Loucy (cell line): ENCODE measurements at regions not wholly inside any gene's neighbourhood (a gene's known extent, or its start where the extent isn't known, plus 50 kb on each side); places are given as distances from the start of the nearest gene placed in this dataset.

Experiments
- H2AFZ ChIP-seq: fragments of 200-600 bp; sonication (generic); 2 replicates; pipeline ENCODE4 v1.6.0; 2016; ENCODE audit warnings: antibody characterized with exemption, mild to moderate bottlenecking, low read length, moderate library complexity
- H3F3A ChIP-seq: fragments of 200-600 bp; 2 replicates; pipeline ENCODE4 v1.6.0; 2016; ENCODE audit warnings: antibody characterized with exemption, low read depth, mild to moderate bottlenecking
- H3K27me3 ChIP-seq: fragments of 200-600 bp; sonication (generic); 2 replicates; pipeline ENCODE4 v1.6.1; 2014; ENCODE audit warnings: low read length, mild to moderate bottlenecking; ENCODE audit not compliant: insufficient read depth, poor library complexity, severe bottlenecking
- H3K36me3 ChIP-seq: fragments of 200-600 bp; sonication (generic); 2 replicates; pipeline ENCODE4 v1.6.1; 2016; ENCODE audit warnings: low read length; ENCODE audit not compliant: insufficient read depth
- H3K4me1 ChIP-seq: fragments of 200-600 bp; sonication (generic); 2 replicates; pipeline ENCODE4 v1.5.1; 2014; ENCODE audit warnings: low read length, mild to moderate bottlenecking; ENCODE audit not compliant: insufficient read depth, poor library complexity, severe bottlenecking
- H3K4me2 ChIP-seq: fragments of 200-600 bp; sonication (generic); 2 replicates; pipeline ENCODE4 v1.6.0; 2014; ENCODE audit warnings: antibody characterized with exemption, low read length, low read depth, mild to moderate bottlenecking; ENCODE audit not compliant: poor library complexity, severe bottlenecking
- H3K4me3 ChIP-seq: fragments of 200-600 bp; sonication (generic); 2 replicates; pipeline ENCODE4 v1.5.1; 2014; ENCODE audit warnings: low read length, mild to moderate bottlenecking, mixed read lengths; ENCODE audit not compliant: poor library complexity, severe bottlenecking
- H3K79me2 ChIP-seq: fragments of 200-600 bp; sonication (generic); 2 replicates; pipeline ENCODE4 v1.6.1; 2014; ENCODE audit warnings: low read length; ENCODE audit not compliant: insufficient read depth
- H3K9ac ChIP-seq: fragments of 200-600 bp; sonication (generic); 2 replicates; pipeline ENCODE4 v1.6.0; 2014; ENCODE audit warnings: mild to moderate bottlenecking, low read depth, low read length, moderate library complexity; ENCODE audit not compliant: poor library complexity, severe bottlenecking
- H3K9me2 ChIP-seq: fragments of 200-600 bp; sonication (generic); replicated peaks from 2 replicates; pipeline ENCODE4 v1.6.1; 2016; ENCODE audit warnings: low read depth, low read length, mixed read lengths
- H3K9me3 ChIP-seq: fragments of 200-600 bp; sonication (generic); 2 replicates; pipeline ENCODE4 v1.6.1; 2014; ENCODE audit warnings: mild to moderate bottlenecking, antibody characterized with exemption, low read length, low read depth; ENCODE audit not compliant: insufficient read depth
- H4K20me1 ChIP-seq: fragments of 200-600 bp; sonication (generic); 2 replicates; pipeline ENCODE4 v1.6.0; 2014; ENCODE audit warnings: antibody characterized with exemption, low read length, mild to moderate bottlenecking; ENCODE audit not compliant: insufficient read depth, poor library complexity, severe bottlenecking
- CTCF ChIP-seq: fragments of 200-600 bp; sonication (generic); conservative IDR thresholded peaks from 2 replicates; pipeline ENCODE4 v1.5.1; 2014; ENCODE audit warnings: mild to moderate bottlenecking, antibody characterized with exemption, low read length
- EZH2phosphoT487 ChIP-seq: fragments of 200-600 bp; IDR thresholded peaks from 2 replicates; pipeline ENCODE4 v1.6.1; 2018; ENCODE audit warnings: antibody characterized with exemption, mild to moderate bottlenecking, moderate library complexity, borderline replicate concordance

DNA sequence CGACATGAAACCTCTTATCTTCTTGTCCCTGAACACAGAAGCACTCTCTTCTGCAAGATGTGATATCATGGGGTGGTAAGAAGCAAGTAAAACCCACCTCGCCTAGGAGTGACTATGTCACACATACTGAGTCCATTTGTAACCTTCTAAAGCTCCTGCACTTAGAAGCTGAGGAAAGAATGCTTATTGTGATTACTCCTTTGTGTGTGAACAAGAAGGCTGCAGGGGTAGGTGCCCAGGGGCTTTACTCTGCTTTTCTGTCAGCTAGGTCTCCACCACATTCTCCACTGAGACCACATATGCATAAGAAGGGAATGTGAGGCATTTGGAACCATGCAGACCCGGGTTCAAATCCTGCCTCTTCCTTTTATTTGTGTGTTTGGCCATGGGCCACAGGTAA is 144.3 kb downstream of the DMRTA2 start:
- no peak overlapping the region for H3K4me3 ChIP-seq
- H3K9ac ChIP-seq, result no peak overlapping the region
- no peaks in the 10 kb centered on the region for H3K9me3 ChIP-seq
- no peak overlapping the region for H3K4me2 ChIP-seq
- no peaks in the 10 kb centered on the region for H3K4me1 ChIP-seq
- H3K9me2 ChIP-seq, result no peaks in the 10 kb centered on the region
- no peaks in the 10 kb centered on the region for H3F3A ChIP-seq
- no peaks in the 10 kb centered on the region for H3K79me2 ChIP-seq
- no peaks in the 10 kb centered on the region for H3K27me3 ChIP-seq
- TF ChIP-seq EZH2phosphoT487 (no peak), CTCF (no peak)
- H3K36me3 ChIP-seq, result no peaks in the 10 kb centered on the region
- no peaks in the 10 kb centered on the region for H4K20me1 ChIP-seq
- H2AFZ ChIP-seq, result no peak overlapping the region

GRCh38 chr1:50278410-50278809 is 144.8 kb downstream of the DMRTA2 start:
- H2AFZ ChIP-seq, result no peak overlapping the region
- no peak overlapping the region for H3K4me3 ChIP-seq
- no peaks in the 10 kb centered on the region for H3K9me2 ChIP-seq
- H3K9me3 ChIP-seq, result no peaks in the 10 kb centered on the region
- H3K79me2 ChIP-seq, result no peaks in the 10 kb centered on the region
- H3K27me3 ChIP-seq, result no peaks in the 10 kb centered on the region
- no peaks in the 10 kb centered on the region for H4K20me1 ChIP-seq
- H3K9ac ChIP-seq, result no peak overlapping the region
- H3K4me2 ChIP-seq, result no peak overlapping the region
- TF ChIP-seq EZH2phosphoT487, result no peak
- H3K36me3 ChIP-seq, result no peaks in the 10 kb centered on the region
- H3K4me1 ChIP-seq, result no peaks in the 10 kb centered on the region
- H3F3A ChIP-seq, result no peaks in the 10 kb centered on the region

DNA sequence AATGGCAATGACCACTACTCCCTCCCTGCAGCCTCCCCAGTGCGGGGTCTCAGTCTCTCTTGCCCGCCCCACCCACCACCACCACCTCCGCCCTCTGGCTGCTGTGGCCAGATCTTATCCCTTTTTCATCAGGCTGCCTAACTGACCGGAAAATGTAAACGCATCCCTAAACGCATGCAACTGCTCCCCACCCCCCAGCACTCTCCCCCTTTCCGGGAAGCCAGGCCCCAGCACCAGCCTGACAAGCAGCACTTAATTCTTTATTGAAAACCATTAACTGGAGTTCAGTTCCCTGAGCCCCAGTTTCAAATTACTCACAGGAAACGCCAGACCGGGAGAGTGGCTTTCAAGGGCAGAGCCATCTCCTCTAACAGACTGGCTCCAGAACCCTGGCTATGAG is 147.7 kb downstream of the DMRTA2 start:
- H3K9me2 ChIP-seq, result no peaks in the 10 kb centered on the region
- no peaks in the 10 kb centered on the region for H3K27me3 ChIP-seq
- no peaks in the 10 kb centered on the region for H4K20me1 ChIP-seq
- TF ChIP-seq EZH2phosphoT487, result no peak
- TF ChIP-seq CTCF, result no peak
- H3K4me3 ChIP-seq, result no peak overlapping the region
- no peak overlapping the region for H3K4me2 ChIP-seq
- H3K4me1 ChIP-seq, result no peaks in the 10 kb centered on the region
- no peaks in the 10 kb centered on the region for H3K36me3 ChIP-seq
- H3K9me3 ChIP-seq, result no peaks in the 10 kb centered on the region
- H3K9ac ChIP-seq, result no peak overlapping the region
- H3F3A ChIP-seq, result no peaks in the 10 kb centered on the region
- H3K79me2 ChIP-seq, result no peaks in the 10 kb centered on the region
- no peak overlapping the region for H2AFZ ChIP-seq

- H3K4me3 ChIP-seq, result no peak overlapping the region
- TF ChIP-seq EZH2phosphoT487 (no peak), CTCF (no peak)
- H3K4me2 ChIP-seq, result no peak overlapping the region
- no peaks in the 10 kb centered on the region for H3K9me2 ChIP-seq
- no peaks in the 10 kb centered on the region for H3K9me3 ChIP-seq
- H3K27me3 ChIP-seq, result no peaks in the 10 kb centered on the region
- no peaks in the 10 kb centered on the region for H3F3A ChIP-seq
- H2AFZ ChIP-seq, result no peak overlapping the region
- H3K9ac ChIP-seq, result no peak overlapping the region
- H3K79me2 ChIP-seq, result no peaks in the 10 kb centered on the region
- H3K36me3 ChIP-seq, result no peaks in the 10 kb centered on the region
- no peaks in the 10 kb centered on the region for H4K20me1 ChIP-seq
- H3K4me1 ChIP-seq, result no peaks in the 10 kb centered on the region
Observed at GRCh38 chr1:50272912-50273311, 150.3 kb downstream of the DMRTA2 start.
